Right atrium auricular region (tissue), 2 donors: ENCODE measurements at regions not wholly inside any gene's neighbourhood (a gene's known extent, or its start where the extent isn't known, plus 50 kb on each side); places are given as distances from the start of the nearest gene placed in this dataset.

Source experiments
- DNase-seq: peaks from one replicate; pipeline ENCODE4 v3.0.0-alpha.2; 2019; ENCODE audit warnings: low spot score
- H3K27ac ChIP-seq, 2 donors: fragments of 200-600 bp; sonication (generic); 1 replicate in 1 of 2; 2 replicates in 1 of 2; pipeline ENCODE4 v1.5.1; 2016 to 2019
- H3K27me3 ChIP-seq, 2 donors: fragments of 200-600 bp; sonication (generic); one replicate each; pipeline versions ENCODE4 v1.5.1 to v1.6.0; 2017 to 2019
- H3K36me3 ChIP-seq: fragments of 200-600 bp; sonication (generic); one replicate; pipeline ENCODE4 v1.5.1; 2016
- H3K4me1 ChIP-seq, 2 donors: fragments of 200-600 bp; sonication (generic); one replicate each; pipeline versions ENCODE4 v1.5.1 to v1.6.0; 2017 to 2019
- H3K4me3 ChIP-seq, 2 donors: fragments of 200-600 bp; sonication (generic); 1 replicate in 1 of 2; 2 replicates in 1 of 2; pipeline ENCODE4 v1.5.1; 2017 to 2019; ENCODE audit warnings: mild to moderate bottlenecking in 1 of 2, moderate library complexity in 1 of 2
- H3K9me3 ChIP-seq, 2 donors: fragments of 200-600 bp; sonication (generic); one replicate each; pipeline ENCODE4 v1.5.1; 2019
- TF ChIP-seq, protein P1 (sequence below), 2 donors: fragments of 200-600 bp; sonication (generic); IDR thresholded peaks; one replicate each; pipeline ENCODE4 v1.5.1; 2019; ENCODE audit warnings: antibody characterized with exemption in 2 of 2

DNA sequence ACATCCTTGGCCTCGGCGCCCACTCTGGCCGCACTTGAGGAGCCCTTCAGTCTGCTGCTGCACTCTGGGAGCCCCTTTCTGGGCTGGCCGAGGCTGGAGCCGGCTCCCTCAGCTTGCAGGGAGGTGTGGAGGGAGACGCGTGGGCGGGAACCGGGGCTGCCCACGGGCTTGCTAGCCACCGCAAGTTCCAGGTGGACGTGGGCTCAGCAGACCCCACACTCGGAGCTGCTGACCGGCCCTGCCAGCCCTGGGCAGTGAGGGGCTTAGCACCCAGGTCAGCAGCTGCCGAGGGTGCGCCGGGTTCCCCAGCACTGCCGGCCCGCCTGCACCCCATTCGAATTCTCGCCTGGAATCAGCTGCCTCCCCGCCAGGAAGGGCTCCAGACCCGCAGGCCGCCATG is 1892.3 kb upstream of the PCDH7 start:
- no peaks in the 10 kb centered on the region for H3K36me3 ChIP-seq
- no peaks in the 10 kb centered on the region for H3K9me3 ChIP-seq
- TF ChIP-seq, protein P1, sequence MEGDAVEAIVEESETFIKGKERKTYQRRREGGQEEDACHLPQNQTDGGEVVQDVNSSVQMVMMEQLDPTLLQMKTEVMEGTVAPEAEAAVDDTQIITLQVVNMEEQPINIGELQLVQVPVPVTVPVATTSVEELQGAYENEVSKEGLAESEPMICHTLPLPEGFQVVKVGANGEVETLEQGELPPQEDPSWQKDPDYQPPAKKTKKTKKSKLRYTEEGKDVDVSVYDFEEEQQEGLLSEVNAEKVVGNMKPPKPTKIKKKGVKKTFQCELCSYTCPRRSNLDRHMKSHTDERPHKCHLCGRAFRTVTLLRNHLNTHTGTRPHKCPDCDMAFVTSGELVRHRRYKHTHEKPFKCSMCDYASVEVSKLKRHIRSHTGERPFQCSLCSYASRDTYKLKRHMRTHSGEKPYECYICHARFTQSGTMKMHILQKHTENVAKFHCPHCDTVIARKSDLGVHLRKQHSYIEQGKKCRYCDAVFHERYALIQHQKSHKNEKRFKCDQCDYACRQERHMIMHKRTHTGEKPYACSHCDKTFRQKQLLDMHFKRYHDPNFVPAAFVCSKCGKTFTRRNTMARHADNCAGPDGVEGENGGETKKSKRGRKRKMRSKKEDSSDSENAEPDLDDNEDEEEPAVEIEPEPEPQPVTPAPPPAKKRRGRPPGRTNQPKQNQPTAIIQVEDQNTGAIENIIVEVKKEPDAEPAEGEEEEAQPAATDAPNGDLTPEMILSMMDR (IDR thresholded peaks at IDR 0.05), result no peak
- H3K4me1 ChIP-seq, result no peaks in the 10 kb centered on the region
- no peak overlapping the region for H3K27ac ChIP-seq
- H3K4me3 ChIP-seq, result no peak overlapping the region
- no peaks in the 10 kb centered on the region for H3K27me3 ChIP-seq
- no peak for DNase-seq

DNA sequence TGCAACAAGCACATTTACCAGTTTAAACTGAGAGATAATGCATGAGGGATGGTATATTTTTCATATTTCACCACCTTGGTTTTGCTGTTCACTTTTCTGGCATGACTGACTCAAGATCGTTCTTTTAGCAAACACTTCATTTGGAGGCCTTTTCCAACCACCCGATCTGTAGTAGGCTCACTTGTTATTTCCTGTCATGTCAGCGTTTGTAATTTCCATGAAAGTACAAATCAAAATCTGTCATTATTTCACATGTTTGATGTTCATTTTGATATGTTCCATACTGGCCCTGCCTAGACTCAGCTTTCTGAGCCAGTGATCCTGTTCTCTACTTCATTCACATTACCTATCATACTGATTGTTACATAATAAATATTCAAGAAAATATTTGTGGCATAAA is 1888.3 kb upstream of the PCDH7 start:
- no peak overlapping the region for H3K4me3 ChIP-seq
- H3K9me3 ChIP-seq, result no peaks in the 10 kb centered on the region
- H3K27ac ChIP-seq, result peak overlapping the region in 1 of 2 donors; percentile 52
- no peaks in the 10 kb centered on the region for H3K36me3 ChIP-seq
- TF ChIP-seq, protein P1 (IDR thresholded peaks at IDR 0.05), result no peak
- H3K4me1 ChIP-seq, result no peaks in the 10 kb centered on the region
- no peaks in the 10 kb centered on the region for H3K27me3 ChIP-seq
- DNase-seq, result no peak

DNA sequence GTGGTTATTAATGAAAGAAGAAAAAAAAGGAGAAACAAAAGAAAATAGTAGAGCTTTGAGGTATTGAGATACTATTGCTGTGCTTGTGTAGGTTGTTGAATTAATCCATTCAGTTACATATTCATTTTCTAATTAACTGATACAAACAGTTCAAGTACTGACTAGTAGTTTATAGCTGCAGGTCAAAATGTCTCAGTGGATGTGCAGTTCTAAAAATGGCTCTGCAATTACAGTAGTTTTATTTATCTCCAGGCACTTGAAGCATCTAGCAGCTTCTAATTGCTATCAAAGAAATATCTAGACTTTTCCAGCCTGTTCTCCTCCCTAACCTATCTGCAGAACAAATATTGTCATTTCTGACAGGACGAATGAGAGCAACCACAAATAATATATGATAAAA is 1887.7 kb upstream of the PCDH7 start:
- TF ChIP-seq, protein P1 (IDR thresholded peaks at IDR 0.05), result no peak
- Histone ChIP-seq H3K4me1 (no peaks in the 10 kb centered on the region), H3K4me3 (no peak overlapping the region), H3K9me3 (no peaks in the 10 kb centered on the region), H3K27ac (peak overlapping the region in 1 of 2 donors; percentile 52), H3K36me3 (no peaks in the 10 kb centered on the region), H3K27me3 (no peaks in the 10 kb centered on the region)
- DNase-seq, result no peak

DNA sequence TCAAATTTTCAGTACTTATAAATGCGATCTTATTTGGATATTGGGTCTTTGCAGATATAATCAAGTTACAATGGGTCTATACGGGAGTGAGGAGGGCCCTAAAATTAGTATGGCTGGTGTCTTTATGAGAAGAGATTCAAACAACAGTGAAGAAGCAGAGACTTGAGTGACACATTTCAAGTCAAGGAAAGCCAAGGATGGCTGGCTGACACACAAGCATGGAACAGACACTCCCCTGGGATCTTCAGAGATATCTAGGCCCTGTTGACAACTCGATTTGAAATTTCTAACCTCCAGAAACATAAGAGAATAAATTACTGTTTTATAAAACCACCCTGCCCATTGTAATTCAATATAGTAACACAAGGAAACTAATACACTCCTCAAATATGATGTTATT is 1886.0 kb upstream of the PCDH7 start:
- H3K27ac ChIP-seq, result no peak overlapping the region
- H3K4me3 ChIP-seq, result no peak overlapping the region
- H3K27me3 ChIP-seq, result no peaks in the 10 kb centered on the region
- H3K9me3 ChIP-seq, result no peaks in the 10 kb centered on the region
- no peak for DNase-seq
- no peaks in the 10 kb centered on the region for H3K36me3 ChIP-seq
- TF ChIP-seq, protein P1 (IDR thresholded peaks at IDR 0.05), result no peak
- no peaks in the 10 kb centered on the region for H3K4me1 ChIP-seq

DNA sequence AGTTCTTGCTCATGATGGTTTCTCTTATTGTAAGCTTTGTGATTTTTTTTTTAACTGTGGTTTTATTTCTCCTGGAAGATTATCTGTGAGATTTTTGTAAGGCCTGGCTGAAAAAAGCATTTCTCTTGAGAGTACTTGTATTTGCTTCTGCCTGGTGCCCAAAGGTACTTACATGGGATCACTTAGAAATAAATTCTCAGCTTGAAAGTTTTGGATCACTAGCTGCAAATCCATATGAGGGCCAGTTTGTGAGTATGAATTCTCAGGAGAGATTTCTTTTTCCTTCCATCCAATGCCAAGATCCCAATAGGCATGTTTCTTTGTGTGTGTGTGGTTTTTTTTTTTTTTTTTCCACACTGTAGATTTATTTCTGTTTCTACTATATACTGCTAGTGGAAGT is 1884.7 kb upstream of the PCDH7 start:
- H3K27me3 ChIP-seq, result no peaks in the 10 kb centered on the region
- H3K36me3 ChIP-seq, result no peaks in the 10 kb centered on the region
- no peak overlapping the region for H3K27ac ChIP-seq
- TF ChIP-seq, protein P1 (IDR thresholded peaks at IDR 0.05), result no peak
- no peak for DNase-seq
- no peaks in the 10 kb centered on the region for H3K9me3 ChIP-seq
- no peak overlapping the region for H3K4me3 ChIP-seq
- H3K4me1 ChIP-seq, result no peaks in the 10 kb centered on the region

DNA sequence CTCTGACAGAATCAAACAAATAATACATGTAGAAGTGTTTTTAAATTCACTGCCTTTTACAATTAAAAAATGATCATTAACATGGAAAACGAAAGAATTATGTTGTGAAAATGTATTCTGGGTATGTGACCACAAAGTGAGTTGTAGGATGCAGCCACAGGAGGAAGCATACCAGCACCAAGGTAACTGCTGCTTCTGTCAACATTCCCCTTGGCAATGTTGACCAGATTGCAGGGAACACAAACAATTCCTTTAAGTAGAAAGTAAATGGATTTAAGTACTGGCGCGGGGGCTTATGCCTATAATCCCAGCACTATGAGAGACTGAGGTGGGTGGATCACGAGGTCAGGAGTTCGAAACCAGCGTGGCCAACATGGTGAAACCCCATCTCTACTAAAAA is 1877.9 kb upstream of the PCDH7 start:
- TF ChIP-seq, protein P1 (IDR thresholded peaks at IDR 0.05), result no peak
- H3K36me3 ChIP-seq, result no peaks in the 10 kb centered on the region
- no peak overlapping the region for H3K4me3 ChIP-seq
- H3K27ac ChIP-seq, result no peak overlapping the region
- H3K9me3 ChIP-seq, result no peaks in the 10 kb centered on the region
- H3K4me1 ChIP-seq, result no peaks in the 10 kb centered on the region
- H3K27me3 ChIP-seq, result no peaks in the 10 kb centered on the region
- no peak for DNase-seq
